ENCODE measurements at regions not wholly inside any gene's neighbourhood (a gene's known extent, or its start where the extent isn't known, plus 50 kb on each side); places are given as distances from the start of the nearest gene placed in this dataset.

- DNase-seq, result no peak
Observed at GRCh38 chr12:41743835-41744234, 400.8 kb downstream of the GXYLT1 start.

- no peak for DNase-seq
Observed at GRCh38 chr12:41739066-41739465, 405.6 kb downstream of the GXYLT1 start.

- no peak for DNase-seq
Observed at GRCh38 chr12:41737423-41737822, 407.3 kb downstream of the GXYLT1 start.

- DNase-seq, result no peak
Observed at GRCh38 chr12:41736436-41736835, 408.2 kb downstream of the GXYLT1 start.

- no peak for DNase-seq
Observed at GRCh38 chr12:41731691-41732090, 413.0 kb downstream of the GXYLT1 start.

GRCh38 chr12:41731061-41731460, 413.6 kb downstream of the GXYLT1 start:
- DNase-seq, result no peak

- DNase-seq, result no peak
Observed at GRCh38 chr12:41724216-41724615, 420.5 kb downstream of the GXYLT1 start.

- DNase-seq, result no peak
Observed at GRCh38 chr12:41719214-41719613, 425.5 kb downstream of the GXYLT1 start.

- DNase-seq, result no peak
Observed at GRCh38 chr12:41715256-41715655, 429.4 kb downstream of the GXYLT1 start.

- no peak for DNase-seq
Observed at GRCh38 chr12:41709463-41710285, 435.0 kb downstream of the GXYLT1 start.

GRCh38 chr12:41709012-41709411, 435.7 kb downstream of the GXYLT1 start:
- no peak for DNase-seq

GRCh38 chr12:41706376-41706775, 438.3 kb downstream of the GXYLT1 start:
- no peak for DNase-seq

GRCh38 chr12:41701943-41702601, 442.6 kb downstream of the GXYLT1 start:
- no peak for DNase-seq

GRCh38 chr12:41700940-41701339, 443.7 kb downstream of the GXYLT1 start:
- DNase-seq, result no peak

- DNase-seq, result no peak
Observed at GRCh38 chr12:41699658-41700057, 445.0 kb downstream of the GXYLT1 start.

- no peak for DNase-seq
Observed at GRCh38 chr12:41697161-41697560, 447.5 kb downstream of the GXYLT1 start.

- no peak for DNase-seq
Observed at GRCh38 chr12:41684997-41685396, 459.7 kb downstream of the GXYLT1 start.

GRCh38 chr12:41683513-41684240, 461.0 kb downstream of the GXYLT1 start:
- DNase-seq, result no peak

- no peak for DNase-seq
Observed at GRCh38 chr12:41683023-41683422, 461.7 kb downstream of the GXYLT1 start.

GRCh38 chr12:41681898-41682297, 462.8 kb downstream of the GXYLT1 start:
- DNase-seq, result no peak

GRCh38 chr12:41680155-41680554, 464.5 kb downstream of the GXYLT1 start:
- no peak for DNase-seq

GRCh38 chr12:41663598-41664265, 475.6 kb downstream of the PDZRN4 start:
- DNase-seq, result no peak

GRCh38 chr12:41661141-41661765, 473.1 kb downstream of the PDZRN4 start:
- DNase-seq, result no peak
